ENCODE measurements at regions not wholly inside any gene's neighbourhood (a gene's known extent, or its start where the extent isn't known, plus 50 kb on each side); places are given as distances from the start of the nearest gene placed in this dataset.

DNA sequence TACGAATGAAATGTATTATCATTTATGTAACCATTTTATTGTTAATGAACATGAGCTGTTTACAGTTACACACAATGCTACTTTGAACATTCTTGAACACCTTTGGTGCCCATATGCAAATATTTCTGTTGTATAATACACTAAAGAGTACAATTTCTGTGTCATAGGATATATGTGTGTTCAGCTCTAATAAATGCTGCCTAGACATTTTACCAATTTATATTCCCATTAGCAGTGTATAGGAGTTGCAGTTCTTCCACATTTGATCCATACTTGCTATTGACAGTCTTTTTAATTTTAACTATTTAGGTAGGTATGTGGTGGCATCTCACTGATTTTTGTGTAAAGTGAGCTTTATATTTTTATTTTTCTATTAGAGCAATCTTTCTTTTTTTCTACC lies 331.8 kb downstream of the ZIC1 start:
- Histone ChIP-seq H3K27ac (ENCODE audit: low read length) (no peak overlapping the region), H3K9me2 (ENCODE audit: insufficient read depth, low read length) (no peaks in the 10 kb centered on the region), H3K36me3 (ENCODE audit: insufficient read depth, low read length) (no peaks in the 10 kb centered on the region), H3F3A (ENCODE audit: insufficient read depth, low read length, poor library complexity, severe bottlenecking) (no peaks in the 10 kb centered on the region), H3K79me2 (replicated peaks; ENCODE audit: insufficient read depth, low read length) (no peaks in the 10 kb centered on the region), H3K4me3 (ENCODE audit: low read length) (no peak overlapping the region), H3K9me3 (ENCODE audit: low read length) (no peaks in the 10 kb centered on the region), H4K20me1 (ENCODE audit: insufficient read depth) (no peaks in the 10 kb centered on the region), H3K4me2 (ENCODE audit: low read length) (no peak overlapping the region), H3K27me3 (ENCODE audit: insufficient read depth, low read depth, low read length) (no peaks in the 10 kb centered on the region), H2AFZ (ENCODE audit: low read depth, low read length) (no peak overlapping the region), H3K9ac (ENCODE audit: low read length) (no peak overlapping the region)
- no peak for TF ChIP-seq REST (IDR thresholded peaks at IDR 0.05; ENCODE audit: borderline replicate concordance)
- no peak for TF ChIP-seq MXI1 (conservative IDR thresholded peaks at IDR 0.05; ENCODE audit: poor library complexity, severe bottlenecking)
- TF ChIP-seq EP300 (conservative IDR thresholded peaks at IDR 0.05; ENCODE audit: poor library complexity, severe bottlenecking), result no peak
- TF ChIP-seq RAD21 (conservative IDR thresholded peaks at IDR 0.05), result no peak
- TF ChIP-seq POLR2AphosphoS5 (IDR thresholded peaks at IDR 0.05), result no peak
- TF ChIP-seq TAF1 (IDR thresholded peaks at IDR 0.05; ENCODE audit: low read depth), result no peak
- TF ChIP-seq SMC3 (conservative IDR thresholded peaks at IDR 0.05; ENCODE audit: poor library complexity), result no peak
- no peak for TF ChIP-seq EZH2 (IDR thresholded peaks at IDR 0.05; ENCODE audit: borderline replicate concordance, insufficient read depth, low read length, poor library complexity, severe bottlenecking)
- no peak for TF ChIP-seq CTCF (IDR thresholded peaks at IDR 0.05; ENCODE audit: poor library complexity, severe bottlenecking)

DNA sequence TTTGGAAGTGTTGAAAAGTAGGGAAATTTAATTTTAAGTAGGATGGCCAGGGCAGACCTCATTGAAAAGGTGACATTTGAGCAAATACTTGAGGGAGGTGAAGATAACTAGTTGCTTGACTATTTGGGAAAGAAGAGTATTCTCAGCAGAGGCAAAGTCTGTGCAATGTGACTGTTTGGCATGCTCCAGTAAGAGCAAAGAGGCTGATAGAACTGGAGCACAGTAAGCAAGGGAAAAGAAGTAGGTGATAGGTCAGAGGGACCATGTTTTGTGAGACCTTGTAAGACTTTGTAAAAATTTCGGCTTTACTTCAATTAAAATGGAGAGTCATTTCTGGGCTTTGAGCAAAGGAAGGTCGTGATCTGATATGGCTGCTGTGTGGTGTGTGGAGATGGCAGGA lies 335.8 kb downstream of the ZIC1 start:
- TF ChIP-seq TAF1 (IDR thresholded peaks at IDR 0.05; ENCODE audit: low read depth) (no peak), POLR2AphosphoS5 (IDR thresholded peaks at IDR 0.05) (no peak), EP300 (conservative IDR thresholded peaks at IDR 0.05; ENCODE audit: poor library complexity, severe bottlenecking) (no peak), SMC3 (conservative IDR thresholded peaks at IDR 0.05; ENCODE audit: poor library complexity) (no peak), CTCF (IDR thresholded peaks at IDR 0.05; ENCODE audit: poor library complexity, severe bottlenecking) (no peak), REST (IDR thresholded peaks at IDR 0.05; ENCODE audit: borderline replicate concordance) (no peak), MXI1 (conservative IDR thresholded peaks at IDR 0.05; ENCODE audit: poor library complexity, severe bottlenecking) (no peak), EZH2 (IDR thresholded peaks at IDR 0.05; ENCODE audit: borderline replicate concordance, insufficient read depth, low read length, poor library complexity, severe bottlenecking) (no peak), RAD21 (conservative IDR thresholded peaks at IDR 0.05) (no peak)
- Histone ChIP-seq H3K27ac (ENCODE audit: low read length) (no peak overlapping the region), H3K27me3 (ENCODE audit: insufficient read depth, low read depth, low read length) (no peaks in the 10 kb centered on the region), H3K9me2 (ENCODE audit: insufficient read depth, low read length) (no peaks in the 10 kb centered on the region), H3K79me2 (replicated peaks; ENCODE audit: insufficient read depth, low read length) (no peaks in the 10 kb centered on the region), H2AFZ (ENCODE audit: low read depth, low read length) (no peak overlapping the region), H3K4me2 (ENCODE audit: low read length) (no peak overlapping the region), H3K4me3 (ENCODE audit: low read length) (no peak overlapping the region), H3F3A (ENCODE audit: insufficient read depth, low read length, poor library complexity, severe bottlenecking) (no peaks in the 10 kb centered on the region), H4K20me1 (ENCODE audit: insufficient read depth) (no peaks in the 10 kb centered on the region), H3K9ac (ENCODE audit: low read length) (no peak overlapping the region), H3K9me3 (ENCODE audit: low read length) (no peaks in the 10 kb centered on the region), H3K36me3 (ENCODE audit: insufficient read depth, low read length) (no peaks in the 10 kb centered on the region)
